Frontal cortex (tissue), 3 donors: ENCODE measurements at regions not wholly inside any gene's neighbourhood (a gene's known extent, or its start where the extent isn't known, plus 50 kb on each side); places are given as distances from the start of the nearest gene placed in this dataset.
"Not testable (repeated sequence)": the region's sequence is repeated elsewhere in the genome, so short reads cannot be mapped to it uniquely, and the experiment has no call there.

Experiments used
- DNase-seq, 2 donors: peaks; one replicate each; pipeline ENCODE4 v3.0.0; 2012; ENCODE audit warnings: low spot score in 2 of 2
- FAIRE-seq: peaks from 2 replicates; lab custom pipeline; 2012; peaks lifted over from hg19 to GRCh38; lab: Jason Lieb, UNC
- donor health status: control.
- donor health status: control.
- donor health status: control.

- no peak for DNase-seq
- no peak for FAIRE-seq
Measured at GRCh38 chr9:129422032-129422842, 198.7 kb downstream of the C9orf50 start.

DNA sequence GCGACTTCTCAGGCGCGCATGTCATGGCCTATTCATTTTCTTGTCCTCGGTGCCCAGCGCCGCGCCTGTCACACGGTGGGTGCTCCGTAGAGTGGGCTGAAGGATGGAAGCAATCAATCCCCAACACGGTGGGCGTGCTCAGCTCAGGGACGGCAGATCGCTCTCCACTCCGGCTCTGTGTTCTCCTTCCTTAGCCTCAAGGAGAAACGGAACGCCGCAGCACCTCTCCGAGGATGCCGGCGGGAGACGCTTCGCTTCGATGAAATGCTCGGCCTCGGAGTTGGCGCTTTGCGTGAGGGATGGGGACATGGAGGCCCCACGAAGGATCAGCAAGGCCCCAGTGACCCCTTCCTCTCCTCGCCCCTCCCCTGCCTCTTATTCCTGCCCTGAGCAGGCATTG, 199.5 kb downstream of the C9orf50 start:
- DNase-seq (no peak), FAIRE-seq (no peak)

DNA sequence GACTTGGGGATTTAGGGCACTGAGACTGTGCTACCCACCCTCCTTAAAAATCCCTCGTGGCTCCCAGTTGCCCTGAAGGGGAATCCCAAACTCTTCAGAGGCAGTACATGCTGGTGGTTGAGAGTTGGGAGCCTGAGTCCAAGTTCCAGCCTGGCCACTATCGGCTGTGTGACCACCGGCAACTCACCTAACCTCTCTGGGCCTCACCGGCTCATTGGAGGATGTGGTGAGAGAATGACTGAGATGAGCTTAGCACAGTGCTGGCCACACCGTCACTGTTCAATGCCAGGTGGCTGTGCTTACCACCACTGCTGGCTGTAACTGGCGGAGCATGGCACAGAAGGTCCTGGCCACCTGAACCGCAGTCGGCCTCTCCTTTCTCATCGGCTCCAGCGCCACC, 200.2 kb downstream of the C9orf50 start:
- DNase-seq (no peak), FAIRE-seq (no peak)

GRCh38 chr9:129419382-129419899, 201.5 kb downstream of the C9orf50 start:
- FAIRE-seq (no peak), DNase-seq (no peak)

DNA sequence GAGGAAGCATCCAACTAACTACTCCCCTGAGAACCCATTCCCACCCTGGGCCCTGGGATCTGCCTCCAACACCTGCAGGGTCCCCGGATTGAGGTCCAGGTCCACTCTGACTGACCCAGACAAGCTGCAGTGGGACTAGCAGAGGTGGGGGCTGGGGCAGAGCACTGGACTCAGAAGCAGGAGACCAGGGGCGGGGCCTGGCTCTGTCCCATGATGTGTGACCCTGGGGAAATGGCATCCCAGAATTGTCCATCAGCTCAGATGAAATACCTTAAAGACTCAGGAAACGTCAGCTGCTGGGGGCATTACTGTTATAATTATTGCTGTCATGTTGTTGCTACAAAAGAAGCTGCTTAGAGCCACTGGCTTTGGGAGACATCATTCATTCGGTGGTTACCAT, 202.4 kb downstream of the C9orf50 start:
- FAIRE-seq (no peak), DNase-seq (no peak)

- no peak for FAIRE-seq
- DNase-seq: no peak
Measured at GRCh38 chr9:129416821-129417539, 203.9 kb downstream of the C9orf50 start.

DNA sequence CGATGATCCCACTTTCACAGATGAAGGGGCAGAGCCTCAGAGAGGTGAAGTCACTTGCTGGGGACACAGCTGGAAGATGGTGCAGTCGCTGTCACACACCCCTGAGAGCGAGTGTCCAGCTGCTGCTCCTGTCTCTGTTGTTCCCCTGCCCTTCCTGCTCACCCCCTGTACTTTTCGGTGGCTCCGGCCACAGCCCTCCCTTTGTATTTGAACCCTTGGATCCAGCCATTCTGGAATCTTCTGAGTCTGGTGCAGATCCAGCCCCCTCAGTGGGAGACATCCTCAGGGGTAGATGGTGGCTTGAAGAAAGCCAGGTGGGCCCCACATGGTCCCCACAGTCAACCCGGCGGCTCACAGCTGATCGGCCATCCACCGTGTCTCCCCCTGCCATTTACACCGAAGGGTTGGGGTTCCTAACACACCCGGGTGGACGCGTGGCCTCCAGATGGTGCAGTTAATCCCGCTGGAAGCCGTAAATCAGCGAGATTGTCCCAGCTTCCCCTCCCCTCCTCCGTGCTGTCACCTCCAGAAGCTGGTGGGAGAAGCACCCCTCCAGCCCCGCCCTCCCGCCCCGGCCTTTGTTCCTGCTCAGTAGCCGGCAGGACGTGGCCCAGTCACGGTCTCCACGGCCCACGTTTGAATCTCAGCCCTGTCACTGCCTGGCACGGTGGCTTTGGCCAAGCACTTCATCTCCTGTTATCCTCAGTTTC, 204.8 kb downstream of the C9orf50 start:
- FAIRE-seq (no peak), DNase-seq (no peak)

GRCh38 chr9:129414993-129415941, 205.6 kb downstream of the C9orf50 start:
- DNase-seq (no peak), FAIRE-seq (no peak)

DNA sequence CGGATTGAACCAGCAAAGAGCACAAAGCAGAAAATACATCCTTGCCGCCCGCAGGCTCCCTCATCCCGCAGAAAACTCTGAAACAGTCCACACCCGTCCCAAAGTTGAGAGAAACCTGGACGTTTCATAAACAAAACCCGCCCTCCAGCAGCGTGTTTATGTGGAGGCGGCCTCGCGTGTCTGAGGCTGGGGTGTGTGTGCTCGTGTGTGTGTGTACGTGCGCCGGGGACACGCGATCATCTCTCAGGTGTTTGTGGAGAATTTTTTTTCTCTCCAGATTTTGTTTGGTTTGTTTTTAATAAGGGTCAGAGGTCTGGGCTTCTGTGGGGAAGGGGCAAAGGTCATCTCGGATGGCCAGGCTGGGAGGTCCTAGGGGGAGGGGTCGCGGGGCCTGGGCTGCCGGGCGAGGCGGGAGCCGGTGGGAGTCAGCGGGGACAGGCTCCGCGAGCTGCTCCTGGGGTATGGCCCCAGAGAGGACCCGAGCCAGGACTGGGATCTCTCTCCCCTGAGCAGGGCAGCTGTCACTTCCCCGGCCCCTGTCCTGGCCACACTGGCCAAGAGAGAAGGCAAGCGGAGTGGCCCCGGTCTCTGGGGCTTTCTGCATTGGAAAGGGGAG, 206.4 kb downstream of the C9orf50 start:
- FAIRE-seq (no peak), DNase-seq (no peak)

GRCh38 chr9:129413537-129414376, 207.1 kb downstream of the C9orf50 start:
- no peak for FAIRE-seq
- DNase-seq: peak; percentile 98 to 99

DNA sequence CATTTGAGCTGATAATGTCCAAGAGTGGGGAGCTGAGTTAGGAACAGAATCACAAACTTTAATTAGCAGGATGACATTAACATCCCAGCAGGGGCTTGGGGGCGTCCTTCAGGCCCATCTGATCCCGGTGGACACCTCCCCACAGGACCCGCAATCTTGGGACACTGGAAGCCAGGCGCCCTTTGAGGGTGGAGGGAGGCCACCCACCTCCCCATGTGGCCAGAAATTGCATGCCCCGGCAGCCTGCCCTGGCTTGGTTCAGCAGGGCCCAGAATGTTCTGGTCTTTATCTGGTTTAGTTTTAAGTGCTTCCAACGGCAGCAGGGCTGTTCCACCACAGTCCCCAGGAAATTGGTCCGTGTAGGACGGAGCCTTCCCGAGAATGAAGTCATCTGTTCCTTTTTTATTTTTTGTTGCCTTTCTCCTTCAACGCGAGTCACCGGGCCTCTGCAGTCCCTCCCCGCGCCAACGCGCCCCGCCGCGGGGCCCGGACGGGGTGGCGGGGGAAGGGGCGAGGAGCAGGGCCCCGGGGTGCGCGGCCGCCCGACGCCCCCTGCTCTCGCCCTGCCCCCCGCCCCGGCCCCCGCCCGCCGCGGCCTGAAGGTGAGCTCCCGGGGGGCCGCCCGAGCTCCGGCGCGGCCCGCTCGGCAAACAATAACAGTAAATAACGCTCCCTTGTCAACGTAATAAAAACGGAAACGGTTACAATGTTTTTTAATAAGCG, 207.9 kb downstream of the C9orf50 start:
- no peak for FAIRE-seq

DNA sequence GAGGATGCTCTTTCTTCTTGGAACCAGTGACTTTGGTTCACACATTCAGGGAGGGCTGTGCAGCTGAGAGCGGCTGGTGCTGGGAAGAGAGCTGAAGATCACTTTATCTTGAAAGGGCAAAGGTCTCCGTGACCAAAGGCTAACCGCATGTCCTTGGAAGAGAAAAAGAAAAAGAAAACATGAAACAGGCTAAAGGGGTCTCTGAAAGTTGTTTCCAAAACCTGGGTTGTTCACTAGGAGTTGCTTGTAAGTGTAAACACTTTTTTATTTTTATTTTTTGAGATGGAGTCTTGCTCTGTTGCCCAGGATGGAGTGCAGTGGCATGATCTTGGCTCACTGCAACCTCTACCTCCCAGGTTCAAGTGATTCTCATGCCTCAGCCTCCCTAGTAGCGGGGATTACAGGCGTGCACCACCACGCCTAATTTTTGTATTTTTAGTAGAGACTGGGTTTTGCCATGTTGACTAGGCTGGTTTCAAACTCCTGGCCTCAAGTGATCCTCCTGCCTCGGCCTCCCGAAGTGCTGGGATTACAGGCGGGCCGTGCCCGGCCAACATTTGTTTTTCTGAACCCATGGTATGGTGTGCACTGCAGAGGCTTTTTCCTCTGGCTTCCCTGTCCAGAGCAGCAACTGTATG, 208.6 kb downstream of the C9orf50 start:
- DNase-seq, FAIRE-seq: not testable (repeated sequence)

More for the DNA sequence above, 207.9 kb downstream of the C9orf50 start:
- peak; percentile 51 to 74 for DNase-seq

DNA sequence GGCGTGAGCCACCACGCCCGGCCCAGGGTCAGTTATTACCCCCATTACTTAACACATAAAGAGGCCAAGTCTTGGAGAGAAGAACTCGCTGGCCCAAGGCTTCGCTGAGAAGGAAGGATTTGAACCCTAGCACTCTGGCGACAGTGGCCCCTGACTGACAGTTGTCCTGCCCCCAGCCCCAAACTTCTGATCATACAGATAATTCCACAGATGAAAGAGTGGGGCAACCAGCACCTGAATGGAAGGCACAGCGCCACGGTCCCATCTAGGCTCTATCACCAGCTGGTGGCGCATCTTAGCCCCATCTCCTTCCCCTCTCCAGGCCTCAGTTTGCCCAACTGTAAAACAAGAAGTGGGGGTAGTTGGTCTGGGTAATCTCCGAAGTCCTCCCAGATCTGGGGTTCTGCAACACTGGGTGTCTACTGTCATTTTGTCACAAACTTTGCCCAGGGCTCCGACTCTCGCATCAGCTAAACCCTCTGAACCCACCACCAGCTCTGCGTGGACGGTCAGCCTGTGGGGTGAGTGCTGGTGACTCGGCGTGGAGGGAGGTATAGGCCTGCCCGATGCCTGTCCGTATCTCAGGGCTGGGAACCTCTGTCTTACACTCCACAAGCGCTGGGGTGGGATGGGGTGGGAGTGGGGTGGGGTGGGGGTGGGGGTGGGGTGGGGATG, 209.3 kb downstream of the C9orf50 start:
- DNase-seq (no peak), FAIRE-seq (no peak)

- DNase-seq (no peak), FAIRE-seq (no peak)
Measured at GRCh38 chr9:129410226-129410625, 210.7 kb downstream of the C9orf50 start.

- no peak for DNase-seq
Measured at GRCh38 chr9:129408535-129409215, 212.2 kb downstream of the C9orf50 start.

DNA sequence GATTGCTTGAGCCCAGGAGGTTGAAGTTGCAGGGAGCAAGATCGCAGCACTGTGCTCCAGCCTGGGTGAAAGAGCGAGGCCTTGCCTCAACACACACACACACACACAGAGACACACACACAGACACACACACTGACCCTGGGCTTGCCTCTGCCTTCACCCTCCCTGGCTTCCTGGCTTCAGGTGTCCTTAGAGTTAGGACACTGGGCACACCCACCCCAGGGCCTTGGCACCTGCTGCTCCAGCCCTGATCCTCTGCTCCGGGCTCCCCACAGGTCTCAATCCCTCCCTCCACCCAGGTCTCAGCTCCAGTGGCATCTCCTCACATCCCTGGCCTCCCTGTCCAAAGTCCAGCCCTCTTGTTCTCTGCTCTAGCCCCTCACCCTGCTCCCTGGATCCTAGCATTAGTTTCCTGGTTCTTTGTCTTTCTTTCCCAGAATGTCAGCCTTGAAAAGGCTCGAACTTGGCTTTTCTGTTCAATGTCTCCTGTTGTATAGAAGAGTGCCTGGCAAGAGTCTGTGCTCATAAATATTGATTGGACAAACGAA, 212.9 kb downstream of the C9orf50 start:
- FAIRE-seq: no peak

More at GRCh38 chr9:129408535-129409215, 212.2 kb downstream of the C9orf50 start:
- no peak for FAIRE-seq

More for the DNA sequence above, 212.9 kb downstream of the C9orf50 start:
- no peak for DNase-seq
